Astrocyte (in vitro differentiated cells and primary cell): ENCODE measurements at regions not wholly inside any gene's neighbourhood (a gene's known extent, or its start where the extent isn't known, plus 50 kb on each side); places are given as distances from the start of the nearest gene placed in this dataset.

Experiments
- DNase-seq: peaks from one replicate; pipeline ENCODE4 v3.0.0-alpha.2; 2010; ENCODE audit warnings: low read depth
- FAIRE-seq: peaks from 2 replicates; lab custom pipeline; 2011; peaks lifted over from hg19 to GRCh38; lab: Jason Lieb, UNC
- H2AFZ ChIP-seq: 2 replicates; pipeline ENCODE4 v1.6.0; 2012; ENCODE audit warnings: low read depth, low read length, inconsistent platforms
- H3K27ac ChIP-seq: 2 replicates; pipeline ENCODE4 v1.5.1; 2011; ENCODE audit warnings: low read depth, low read length, inconsistent platforms
- H3K27me3 ChIP-seq: 2 replicates; pipeline ENCODE4 v1.6.0; 2011; ENCODE audit warnings: low read length, inconsistent platforms; ENCODE audit not compliant: insufficient read depth
- H3K36me3 ChIP-seq: 2 replicates; pipeline ENCODE4 v1.5.1; 2011; ENCODE audit warnings: low read length, inconsistent platforms; ENCODE audit not compliant: insufficient read depth
- H3K4me1 ChIP-seq: 2 replicates; pipeline ENCODE4 v1.5.1; 2011; ENCODE audit warnings: low read length, inconsistent platforms; ENCODE audit not compliant: insufficient read depth
- H3K4me2 ChIP-seq: 2 replicates; pipeline ENCODE4 v1.6.0; 2012; ENCODE audit warnings: low read length, inconsistent platforms
- H3K4me3 ChIP-seq: 2 replicates; pipeline ENCODE4 v1.5.1; 2011; ENCODE audit warnings: low read depth, mild to moderate bottlenecking, low read length, inconsistent platforms; ENCODE audit not compliant: insufficient read depth
- H3K79me2 ChIP-seq: 2 replicates; pipeline ENCODE4 v1.6.0; 2012; ENCODE audit warnings: mild to moderate bottlenecking, low read length, inconsistent platforms; ENCODE audit not compliant: insufficient read depth
- H3K9ac ChIP-seq: 2 replicates; pipeline ENCODE4 v1.6.0; 2012; ENCODE audit warnings: mild to moderate bottlenecking, low read length, inconsistent platforms
- H3K9me3 ChIP-seq: 2 replicates; pipeline ENCODE4 v1.5.1; 2012; ENCODE audit warnings: low read depth, mild to moderate bottlenecking, low read length, inconsistent platforms; ENCODE audit not compliant: insufficient read depth
- H4K20me1 ChIP-seq: 2 replicates; pipeline ENCODE4 v1.6.0; 2012; ENCODE audit warnings: low read length, inconsistent platforms; ENCODE audit not compliant: insufficient read depth
- H3K27ac Mint-ChIP-seq: one replicate; pipeline ENCODE4 v1.8.0; 2021; ENCODE audit warnings: mild to moderate bottlenecking, mixed read lengths; ENCODE audit not compliant: unreplicated experiment
- H3K27me3 Mint-ChIP-seq: one replicate; pipeline ENCODE4 v1.8.0; 2021; ENCODE audit warnings: low read depth, mixed read lengths; ENCODE audit not compliant: unreplicated experiment
- H3K36me3 Mint-ChIP-seq: one replicate; pipeline ENCODE4 v1.8.0; 2021; ENCODE audit warnings: low read depth, mixed read lengths; ENCODE audit not compliant: unreplicated experiment
- H3K4me1 Mint-ChIP-seq: one replicate; pipeline ENCODE4 v1.8.0; 2021; ENCODE audit warnings: low read depth, mixed read lengths; ENCODE audit not compliant: unreplicated experiment
- H3K4me3 Mint-ChIP-seq: one replicate; pipeline ENCODE4 v1.8.0; 2021; ENCODE audit warnings: mild to moderate bottlenecking, moderate library complexity, mixed read lengths; ENCODE audit not compliant: unreplicated experiment
- H3K9me3 Mint-ChIP-seq: one replicate; pipeline ENCODE4 v1.8.0; 2021; ENCODE audit warnings: mild to moderate bottlenecking, mixed read lengths; ENCODE audit not compliant: unreplicated experiment
- EZH2 ChIP-seq: IDR thresholded peaks from 2 replicates; pipeline ENCODE4 v1.6.1; 2012; ENCODE audit warnings: mild to moderate bottlenecking, low read length, inconsistent platforms; ENCODE audit not compliant: insufficient read depth
- TF ChIP-seq, protein P1 (sequence below): IDR thresholded peaks from 2 replicates; pipeline ENCODE4 v1.5.1; 2011; ENCODE audit warnings: low read depth, mild to moderate bottlenecking, inconsistent platforms, low read length, moderate library complexity; ENCODE audit not compliant: insufficient read depth

DNA sequence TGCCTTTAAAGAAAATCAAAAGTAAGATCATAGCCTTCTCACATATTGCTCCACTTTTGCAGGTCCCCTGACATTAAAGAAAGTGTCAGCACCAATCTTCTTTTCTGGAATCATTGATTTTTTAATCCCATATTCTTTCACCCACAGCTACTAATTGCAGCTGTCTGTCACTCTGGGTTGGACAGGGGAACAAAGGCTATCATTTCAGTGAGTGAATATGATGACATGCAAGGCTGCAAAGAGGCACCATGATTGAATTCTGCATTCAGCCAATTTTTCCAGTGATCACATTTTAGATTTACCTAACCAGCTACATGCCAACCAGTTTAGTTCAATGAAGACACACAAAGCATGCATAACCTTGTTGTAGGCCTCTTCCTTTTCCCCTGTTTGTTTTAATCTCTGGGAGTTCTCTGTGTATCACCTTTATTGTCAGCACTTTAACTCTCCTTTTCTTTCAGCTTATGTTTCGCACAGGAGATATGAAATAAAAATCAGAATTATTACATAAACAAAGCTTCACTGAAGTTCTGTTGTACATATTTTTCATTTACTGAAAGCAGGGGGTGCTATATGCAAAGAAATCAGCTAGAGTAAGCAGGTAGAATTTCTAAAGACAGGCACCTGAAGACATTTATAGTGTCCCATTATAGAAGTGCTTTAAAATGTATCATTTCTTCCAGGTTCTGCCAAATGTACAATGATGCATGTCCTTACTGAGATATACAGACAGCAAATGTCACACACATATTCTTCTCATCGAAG, 584.8 kb downstream of the PLA2G4A start:
- Histone ChIP-seq H2AFZ (no peak overlapping the region), H3K4me3 (no peak overlapping the region), H3K9me3 (no peaks in the 10 kb centered on the region), H3K36me3 (no peaks in the 10 kb centered on the region), H3K4me2 (no peak overlapping the region), H3K4me1 (peaks cover 7% of the 10 kb centered on the region), H4K20me1 (no peaks in the 10 kb centered on the region), H3K27me3 (no peaks in the 10 kb centered on the region), H3K27ac (no peak overlapping the region), H3K9ac (no peak overlapping the region), H3K79me2 (no peaks in the 10 kb centered on the region)
- no peaks in the 10 kb centered on the region for H3K27me3 Mint-ChIP-seq
- H3K4me3 Mint-ChIP-seq: no peak overlapping the region
- no peaks in the 10 kb centered on the region for H3K9me3 Mint-ChIP-seq
- DNase-seq: no peak
- H3K4me1 Mint-ChIP-seq: peaks cover 19% of the 10 kb centered on the region
- no peak for FAIRE-seq
- no peak for TF ChIP-seq EZH2
- TF ChIP-seq, protein P1, sequence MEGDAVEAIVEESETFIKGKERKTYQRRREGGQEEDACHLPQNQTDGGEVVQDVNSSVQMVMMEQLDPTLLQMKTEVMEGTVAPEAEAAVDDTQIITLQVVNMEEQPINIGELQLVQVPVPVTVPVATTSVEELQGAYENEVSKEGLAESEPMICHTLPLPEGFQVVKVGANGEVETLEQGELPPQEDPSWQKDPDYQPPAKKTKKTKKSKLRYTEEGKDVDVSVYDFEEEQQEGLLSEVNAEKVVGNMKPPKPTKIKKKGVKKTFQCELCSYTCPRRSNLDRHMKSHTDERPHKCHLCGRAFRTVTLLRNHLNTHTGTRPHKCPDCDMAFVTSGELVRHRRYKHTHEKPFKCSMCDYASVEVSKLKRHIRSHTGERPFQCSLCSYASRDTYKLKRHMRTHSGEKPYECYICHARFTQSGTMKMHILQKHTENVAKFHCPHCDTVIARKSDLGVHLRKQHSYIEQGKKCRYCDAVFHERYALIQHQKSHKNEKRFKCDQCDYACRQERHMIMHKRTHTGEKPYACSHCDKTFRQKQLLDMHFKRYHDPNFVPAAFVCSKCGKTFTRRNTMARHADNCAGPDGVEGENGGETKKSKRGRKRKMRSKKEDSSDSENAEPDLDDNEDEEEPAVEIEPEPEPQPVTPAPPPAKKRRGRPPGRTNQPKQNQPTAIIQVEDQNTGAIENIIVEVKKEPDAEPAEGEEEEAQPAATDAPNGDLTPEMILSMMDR: no peak
- no peak overlapping the region for H3K27ac Mint-ChIP-seq
- H3K36me3 Mint-ChIP-seq: no peaks in the 10 kb centered on the region

DNA sequence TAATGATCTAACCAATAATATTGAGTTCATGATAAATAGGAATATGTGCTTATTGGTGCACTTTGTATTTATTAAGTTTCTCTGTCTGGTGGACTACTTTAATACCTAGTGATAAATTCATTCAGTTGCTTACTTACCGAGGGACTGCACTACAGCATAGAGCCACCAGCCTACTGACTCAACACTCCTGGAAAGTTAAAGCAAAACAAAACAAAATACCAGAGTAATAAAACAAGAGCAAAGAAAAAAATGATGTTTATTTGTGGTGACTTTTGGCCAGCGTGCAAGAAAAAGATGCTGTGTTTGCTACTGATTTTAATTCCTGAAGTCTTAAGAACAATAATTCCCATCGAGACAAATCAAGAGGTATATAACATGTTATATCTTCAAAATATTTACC, 586.3 kb downstream of the PLA2G4A start:
- no peaks in the 10 kb centered on the region for H3K27me3 Mint-ChIP-seq
- FAIRE-seq (no peak), DNase-seq (peak; percentile 17)
- Histone ChIP-seq H3K27ac (no peak overlapping the region), H3K9me3 (no peaks in the 10 kb centered on the region), H3K27me3 (no peaks in the 10 kb centered on the region), H3K4me1 (no peaks in the 10 kb centered on the region), H3K9ac (no peak overlapping the region), H3K4me3 (no peak overlapping the region), H4K20me1 (no peaks in the 10 kb centered on the region), H3K36me3 (no peaks in the 10 kb centered on the region), H3K4me2 (no peak overlapping the region), H2AFZ (no peak overlapping the region), H3K79me2 (no peaks in the 10 kb centered on the region)
- TF ChIP-seq EZH2: no peak
- TF ChIP-seq, protein P1: no peak
- peaks cover 4% of the 10 kb centered on the region for H3K4me1 Mint-ChIP-seq
- H3K27ac Mint-ChIP-seq: no peak overlapping the region
- no peak overlapping the region for H3K4me3 Mint-ChIP-seq
- H3K9me3 Mint-ChIP-seq: no peaks in the 10 kb centered on the region
- H3K36me3 Mint-ChIP-seq: no peaks in the 10 kb centered on the region

DNA sequence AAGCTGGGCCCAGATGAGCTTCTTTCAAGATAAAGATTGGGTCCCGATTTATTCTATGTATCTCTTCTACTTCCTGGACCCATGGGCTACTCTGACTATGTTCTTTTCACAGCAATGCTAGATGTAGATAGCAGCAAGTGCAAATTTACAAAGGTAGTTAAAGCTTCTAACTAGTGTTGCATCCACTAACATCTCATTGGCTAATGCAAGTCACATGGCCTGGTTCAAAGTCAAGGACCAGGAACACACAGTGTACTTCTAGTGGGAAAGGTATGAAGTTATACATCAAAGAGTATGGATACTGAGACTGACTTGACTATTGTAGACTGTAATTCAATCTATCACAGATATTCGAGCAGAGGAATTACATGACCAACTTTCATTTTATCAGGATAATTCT, 588.8 kb downstream of the PLA2G4A start:
- Histone ChIP-seq H3K4me3 (no peak overlapping the region), H3K4me2 (no peak overlapping the region), H3K27me3 (no peaks in the 10 kb centered on the region), H3K27ac (no peak overlapping the region), H3K4me1 (no peaks in the 10 kb centered on the region), H2AFZ (no peak overlapping the region), H3K79me2 (no peaks in the 10 kb centered on the region), H3K36me3 (no peaks in the 10 kb centered on the region), H3K9me3 (no peaks in the 10 kb centered on the region), H3K9ac (no peak overlapping the region), H4K20me1 (no peaks in the 10 kb centered on the region)
- no peak for FAIRE-seq
- no peaks in the 10 kb centered on the region for H3K4me1 Mint-ChIP-seq
- DNase-seq: no peak
- TF ChIP-seq, protein P1: no peak
- no peak for TF ChIP-seq EZH2
- no peak overlapping the region for H3K4me3 Mint-ChIP-seq
- no peaks in the 10 kb centered on the region for H3K9me3 Mint-ChIP-seq
- no peaks in the 10 kb centered on the region for H3K36me3 Mint-ChIP-seq
- no peak overlapping the region for H3K27ac Mint-ChIP-seq
- H3K27me3 Mint-ChIP-seq: no peaks in the 10 kb centered on the region
